NOMO-1 (cell line): ENCODE measurements at regions not wholly inside any gene's neighbourhood (a gene's known extent, or its start where the extent isn't known, plus 50 kb on each side); places are given as distances from the start of the nearest gene placed in this dataset.

Experiments
- DNase-seq, 2 experiments: peaks; one replicate each; lab custom pipeline; 2025; ENCODE audit not compliant: unreplicated experiment in 2 of 2; lab: John Stamatoyannopoulos, UW

DNA sequence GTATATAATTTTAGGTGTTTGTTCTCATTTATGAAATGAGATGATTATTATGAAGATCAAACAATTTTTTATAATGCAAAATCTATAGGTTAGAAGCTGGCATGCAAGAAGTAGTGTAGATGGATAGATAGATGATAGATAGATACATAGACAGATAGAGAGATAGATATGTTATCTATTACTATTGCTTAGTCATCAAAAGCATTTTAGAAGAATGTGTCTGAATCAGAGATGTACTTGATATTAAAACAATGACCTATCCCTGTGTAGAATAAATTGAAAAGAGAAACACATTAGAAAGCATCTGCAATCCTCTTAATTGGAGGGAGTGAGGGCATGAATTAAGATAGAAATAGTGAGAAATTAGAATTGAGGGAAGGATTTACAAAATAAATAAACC, 436.2 kb upstream of the NXPH2 start:
- no peak for DNase-seq

DNA sequence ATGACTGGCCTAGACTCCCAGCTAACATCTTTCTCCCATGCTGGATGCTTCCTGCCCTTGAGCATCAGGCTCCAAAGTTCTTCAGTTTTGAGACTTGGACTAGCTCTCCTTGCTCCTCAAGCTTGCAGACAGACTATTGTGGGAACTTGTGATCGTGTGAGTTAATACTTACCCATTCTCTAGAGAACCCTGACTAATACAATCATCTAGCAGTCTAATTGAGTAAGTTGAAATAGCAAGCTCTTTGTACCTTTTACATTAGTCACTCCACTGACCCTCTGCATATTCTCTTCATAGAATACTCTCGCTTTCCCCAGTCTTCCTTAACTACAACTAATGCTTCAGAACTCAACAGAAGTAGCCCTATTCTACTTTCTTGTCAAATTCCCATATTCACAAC, 434.6 kb upstream of the NXPH2 start:
- no peak for DNase-seq

DNA sequence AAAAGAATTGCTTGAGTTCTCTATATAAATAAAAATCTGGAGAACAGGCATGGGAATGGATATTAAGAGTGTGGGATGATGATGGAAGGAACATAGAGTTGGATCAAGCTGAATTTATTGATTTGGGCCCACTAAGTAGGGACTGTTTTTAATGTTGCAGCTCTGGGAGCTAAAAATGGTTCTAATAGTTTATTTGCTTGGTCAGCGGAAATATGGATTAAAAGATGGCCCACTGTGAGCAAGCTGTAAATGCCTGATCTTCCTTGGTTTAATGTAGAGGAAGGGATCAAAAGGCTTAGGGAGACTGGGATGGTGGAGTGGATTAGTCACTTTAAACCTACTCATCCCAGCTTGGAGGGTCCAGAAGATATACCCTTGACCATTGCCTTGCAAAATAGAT, 429.4 kb upstream of the NXPH2 start:
- DNase-seq: no peak

DNA sequence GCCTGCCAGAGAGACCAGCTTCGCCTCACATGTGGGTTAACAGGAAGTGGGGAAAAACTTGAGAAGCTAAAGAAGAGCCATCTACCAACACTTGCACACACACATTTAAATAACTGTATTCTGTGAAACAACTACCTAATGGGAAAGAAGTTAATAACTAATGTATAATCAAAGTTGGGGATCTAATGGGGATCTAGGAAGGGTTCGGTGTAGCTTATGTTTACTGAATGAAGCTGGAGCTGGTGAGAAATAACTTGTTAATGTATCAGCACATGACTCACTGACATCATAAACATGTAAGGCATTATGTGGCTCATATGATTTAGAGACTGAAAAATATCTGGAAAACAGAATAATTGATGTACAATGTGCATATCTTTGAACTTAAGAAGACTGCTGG, 421.3 kb upstream of the NXPH2 start:
- no peak for DNase-seq

GRCh38 chr2:139196754-139197153, 416.6 kb upstream of the NXPH2 start:
- no peak for DNase-seq

DNA sequence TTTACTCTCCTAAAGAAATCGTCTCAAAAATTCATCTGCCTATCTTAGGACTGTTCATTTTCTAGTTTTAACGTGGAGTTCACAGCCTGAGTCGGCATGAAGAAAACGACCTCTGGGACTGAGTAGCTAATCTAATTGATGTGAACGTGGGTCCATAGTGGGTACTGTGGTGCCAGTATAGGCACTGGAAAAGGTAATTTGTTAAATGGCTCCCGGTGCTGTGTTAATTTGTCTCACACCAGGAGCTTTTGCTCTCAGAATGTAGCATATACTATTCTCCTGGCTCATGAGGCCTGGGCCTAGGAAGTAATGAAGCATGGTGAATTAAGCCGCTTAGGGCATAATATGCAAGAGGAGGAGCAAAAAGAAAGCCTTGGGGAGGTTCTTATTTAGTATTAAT, 414.4 kb upstream of the NXPH2 start:
- no peak for DNase-seq

DNA sequence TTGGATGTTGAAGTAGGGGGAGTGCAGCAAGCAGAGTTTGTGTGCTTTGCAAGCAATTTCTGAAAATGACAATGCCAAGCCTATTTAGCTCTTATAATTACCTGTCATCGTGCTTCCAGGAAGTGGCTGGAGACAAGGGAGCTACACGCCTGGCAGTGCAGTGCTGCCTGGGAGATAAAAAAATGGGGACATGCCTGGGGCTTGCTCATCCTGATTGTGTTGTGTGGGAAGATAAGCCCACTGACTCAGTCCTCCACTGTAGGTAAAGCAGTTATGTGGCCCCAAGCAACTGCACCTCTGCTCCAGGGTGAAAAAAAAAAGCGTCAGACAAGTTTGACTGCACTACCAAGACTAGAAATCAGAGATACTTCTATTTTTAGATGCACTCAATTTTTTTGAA, 396.9 kb upstream of the NXPH2 start:
- DNase-seq: no peak

DNA sequence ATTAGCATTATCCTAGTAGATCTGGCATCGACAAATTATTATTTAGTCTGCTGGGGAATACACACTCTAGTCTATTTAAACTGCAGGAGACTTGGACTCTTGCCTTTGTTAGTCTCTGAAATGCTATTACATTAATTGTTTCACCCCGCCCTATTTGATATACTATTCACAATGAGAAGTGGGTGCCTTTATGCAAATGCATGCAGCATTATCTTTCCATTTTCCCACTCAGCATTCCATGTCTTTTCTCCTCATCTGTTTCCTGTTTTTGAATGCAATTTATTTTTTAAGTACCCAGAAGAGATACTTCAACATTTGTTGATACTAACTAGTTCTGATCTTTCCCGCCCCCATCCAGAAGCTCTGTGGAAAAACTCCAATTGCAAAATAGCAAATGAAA, 395.3 kb upstream of the NXPH2 start:
- no peak for DNase-seq

DNA sequence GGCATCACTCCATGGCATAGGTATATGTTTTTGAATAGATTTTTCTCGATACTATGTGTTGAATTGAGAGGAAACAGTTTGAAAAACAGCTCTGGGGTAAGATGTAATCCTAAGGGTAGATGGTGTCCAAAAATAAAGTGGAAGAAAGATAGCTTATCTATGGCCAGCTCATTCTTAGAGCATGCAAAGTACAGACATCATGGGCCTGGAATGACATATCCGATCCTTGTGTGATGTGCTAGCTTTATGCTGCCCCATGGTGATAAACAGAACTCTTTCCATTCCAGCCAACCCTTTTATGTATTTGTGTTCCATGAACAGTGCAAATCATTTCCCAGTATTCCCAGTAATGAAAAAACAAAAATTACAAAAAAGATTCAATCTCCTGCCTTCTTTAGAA, 390.2 kb upstream of the NXPH2 start:
- no peak for DNase-seq

- DNase-seq: no peak
Observed at GRCh38 chr2:139165601-139166000, 385.4 kb upstream of the NXPH2 start.

DNA sequence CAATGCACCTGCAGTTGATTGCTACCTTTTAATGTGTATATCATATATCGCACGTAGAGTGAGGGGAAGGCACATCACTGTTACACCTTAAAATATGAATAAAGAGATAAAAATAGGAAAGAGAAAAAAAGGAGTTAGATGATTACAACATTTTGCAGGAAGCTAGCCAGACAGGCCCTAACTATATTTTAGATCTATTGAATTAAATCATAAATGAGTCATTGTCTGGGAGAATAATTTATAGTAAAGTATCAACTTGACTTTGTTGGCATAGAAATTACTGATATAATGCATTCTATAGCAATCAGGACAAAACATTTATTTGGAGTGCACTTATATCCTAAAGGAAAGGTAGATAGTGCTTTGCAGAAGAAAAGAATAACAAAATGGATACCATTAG, 384.9 kb upstream of the NXPH2 start:
- no peak for DNase-seq

- DNase-seq: no peak
Observed at GRCh38 chr2:139162957-139163356, 382.8 kb upstream of the NXPH2 start.

DNA sequence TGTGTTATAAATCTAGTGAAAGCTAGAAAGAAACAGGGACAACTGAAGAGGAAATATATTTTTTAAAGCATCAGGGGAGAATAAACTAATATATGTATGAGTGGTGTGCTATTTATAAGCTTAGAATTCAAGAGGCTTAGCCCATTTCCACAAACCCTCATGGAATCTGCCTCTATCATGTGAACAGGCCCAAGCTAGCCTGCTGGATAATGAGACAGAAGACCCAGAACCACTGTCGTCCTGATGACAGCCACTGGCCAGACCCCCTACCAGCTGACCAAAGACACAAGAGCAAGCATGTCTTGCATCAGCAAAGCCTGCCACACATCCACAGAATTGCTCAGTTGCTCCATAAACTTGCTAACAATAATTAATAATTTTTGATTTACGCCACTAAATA, 382.3 kb upstream of the NXPH2 start:
- DNase-seq: no peak

- DNase-seq: no peak
Observed at GRCh38 chr2:139160836-139161235, 380.6 kb upstream of the NXPH2 start.

GRCh38 chr2:139159177-139159576, 379.0 kb upstream of the NXPH2 start:
- DNase-seq: no peak

GRCh38 chr2:139156730-139157129, 376.5 kb upstream of the NXPH2 start:
- no peak for DNase-seq

DNA sequence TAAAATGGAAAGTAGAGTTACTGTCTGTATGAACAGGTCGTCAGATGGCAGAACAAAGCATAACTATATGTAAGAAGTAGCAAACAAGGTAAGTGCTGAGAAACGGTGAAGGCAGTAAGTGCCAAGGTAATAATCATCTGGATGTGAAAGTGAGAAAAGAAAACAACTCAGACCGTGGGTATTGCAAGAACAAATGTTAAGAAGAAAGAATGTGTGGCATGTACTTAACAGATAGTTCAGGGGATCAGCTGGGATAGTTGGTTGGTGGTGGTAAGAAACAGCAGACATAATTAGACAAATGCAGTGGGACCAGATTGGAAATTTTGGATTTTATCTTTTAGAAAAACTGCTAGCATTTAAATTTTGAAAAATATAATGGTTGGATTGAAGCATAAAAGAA, 375.8 kb upstream of the NXPH2 start:
- DNase-seq: no peak

GRCh38 chr2:139142252-139142880, 362.2 kb upstream of the NXPH2 start:
- no peak for DNase-seq

DNA sequence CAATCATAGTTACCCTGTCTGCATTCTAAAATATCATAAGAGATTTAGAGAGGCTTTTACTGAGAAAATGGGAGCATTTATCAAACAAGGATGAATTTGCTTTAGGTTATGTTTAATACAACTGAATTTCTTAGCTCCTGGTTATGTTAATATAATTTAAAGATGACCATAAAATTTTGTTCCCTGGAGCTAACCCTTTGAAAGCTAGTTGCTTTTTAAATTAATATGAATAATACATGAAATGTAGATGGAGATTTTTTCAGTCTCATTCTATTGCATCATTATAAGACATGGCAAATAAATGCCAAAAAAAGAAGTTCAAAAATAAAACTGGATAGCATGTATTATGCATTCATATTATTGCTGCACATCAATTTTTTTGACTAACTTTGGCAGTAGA, 344.1 kb upstream of the NXPH2 start:
- no peak for DNase-seq

DNA sequence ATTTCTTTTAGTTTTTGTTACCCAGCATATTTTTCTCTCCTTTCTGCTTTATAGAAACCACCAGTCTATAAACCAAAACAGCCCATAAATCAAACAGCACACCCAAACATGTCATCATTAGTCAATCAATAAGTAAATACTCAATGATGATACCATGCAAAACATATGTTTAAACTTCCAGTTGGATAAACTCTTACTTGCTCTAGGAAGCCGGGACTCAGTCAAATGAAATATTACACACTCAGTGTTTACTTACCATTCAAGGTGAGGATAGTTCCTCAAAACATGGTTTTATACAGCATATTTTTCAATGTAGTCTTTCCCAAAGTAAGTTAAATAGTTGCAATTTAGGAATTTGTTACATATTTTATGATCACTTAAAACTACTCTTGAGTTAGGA, 343.6 kb upstream of the NXPH2 start:
- DNase-seq: no peak

GRCh38 chr2:139122711-139123158, 342.5 kb upstream of the NXPH2 start:
- no peak for DNase-seq

- DNase-seq: no peak
Observed at GRCh38 chr2:139099721-139100120, 319.5 kb upstream of the NXPH2 start.

GRCh38 chr2:139098961-139099360, 318.8 kb upstream of the NXPH2 start:
- no peak for DNase-seq
